Tibial nerve (tissue), 4 donors: ENCODE measurements at regions not wholly inside any gene's neighbourhood (a gene's known extent, or its start where the extent isn't known, plus 50 kb on each side); places are given as distances from the start of the nearest gene placed in this dataset.

Source experiments
- CTCF ChIP-seq, 5 experiments: fragments of 200-600 bp in 3 of 5; fragments of 450-650 bp in 2 of 5; sonication (generic) in 3 of 5; IDR thresholded peaks; one replicate each; pipeline ENCODE4 v1.5.1; 2016 to 2019; ENCODE audit warnings: antibody characterized with exemption in 5 of 5, mild to moderate bottlenecking in 3 of 5, moderate library complexity in 2 of 5
- EP300 ChIP-seq, 2 donors: sonication (generic); formaldehyde crosslinking; IDR thresholded peaks; one replicate each; pipeline ENCODE4 v1.6.1; 2017; ENCODE audit warnings: antibody characterized with exemption in 2 of 2, mild to moderate bottlenecking in 1 of 2
- POLR2A ChIP-seq, 2 donors: fragments of 450-650 bp; IDR thresholded peaks; one replicate each; pipeline ENCODE4 v1.6.1; 2017; ENCODE audit warnings: antibody characterized with exemption in 2 of 2, mild to moderate bottlenecking in 2 of 2, moderate library complexity in 2 of 2

- TF ChIP-seq CTCF (IDR thresholded peaks at IDR 0.05): no peak
- no peak for TF ChIP-seq POLR2A (IDR thresholded peaks at IDR 0.05)
- no peak for TF ChIP-seq EP300 (IDR thresholded peaks at IDR 0.05)
These were observed 68.9 kb upstream of the VGLL4 start for GRCh38 chr3:11712646-11713045.
